ENCODE measurements at regions not wholly inside any gene's neighbourhood (a gene's known extent, or its start where the extent isn't known, plus 50 kb on each side); places are given as distances from the start of the nearest gene placed in this dataset.

GRCh38 chr10:89153971-89154370 is 53.1 kb downstream of the CH25H start:
- no peak for DNase-seq (ENCODE audit: low spot score)

GRCh38 chr10:89153116-89153515 is 54.0 kb downstream of the CH25H start:
- DNase-seq (ENCODE audit: low spot score) = no peak

DNA sequence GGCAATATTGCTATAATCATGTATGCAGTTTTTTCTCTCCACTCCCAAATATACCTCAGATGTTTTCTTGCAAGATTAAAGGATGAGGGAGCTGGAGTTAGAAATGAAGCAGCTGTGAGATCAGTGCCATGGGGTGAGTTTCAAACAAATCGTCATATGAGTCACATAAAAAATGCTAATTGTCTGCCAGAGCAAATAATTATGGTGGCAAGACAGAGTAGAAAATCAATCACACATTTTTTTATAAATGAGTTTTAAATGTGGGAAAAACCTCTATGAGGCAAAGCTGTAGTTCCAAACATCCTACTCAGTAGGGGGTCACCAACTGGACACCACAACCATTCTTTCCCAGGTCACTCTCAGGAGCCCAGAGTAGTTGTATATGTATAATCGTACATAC is 55.3 kb downstream of the CH25H start:
- DNase-seq (ENCODE audit: low spot score) = no peak

DNA sequence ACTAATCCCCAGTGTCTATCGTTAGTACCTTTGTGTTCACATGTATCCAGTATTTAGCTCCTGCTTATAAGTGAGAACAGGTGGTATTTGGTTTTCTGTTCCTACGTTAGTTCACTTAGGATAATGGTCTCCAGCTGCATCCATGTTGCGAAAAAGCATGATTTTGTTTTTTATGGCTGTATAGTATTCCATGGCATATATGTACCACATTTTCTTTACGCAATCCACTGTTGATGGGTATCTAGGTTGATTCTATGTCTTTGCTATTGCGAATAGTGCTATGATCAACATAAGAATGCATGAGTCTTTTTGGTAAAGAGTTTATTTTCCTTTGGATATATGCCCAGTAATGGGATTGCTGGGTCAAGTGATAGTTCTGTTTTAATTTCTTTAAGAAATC is 59.1 kb downstream of the CH25H start:
- DNase-seq (ENCODE audit: low spot score) = no peak

DNA sequence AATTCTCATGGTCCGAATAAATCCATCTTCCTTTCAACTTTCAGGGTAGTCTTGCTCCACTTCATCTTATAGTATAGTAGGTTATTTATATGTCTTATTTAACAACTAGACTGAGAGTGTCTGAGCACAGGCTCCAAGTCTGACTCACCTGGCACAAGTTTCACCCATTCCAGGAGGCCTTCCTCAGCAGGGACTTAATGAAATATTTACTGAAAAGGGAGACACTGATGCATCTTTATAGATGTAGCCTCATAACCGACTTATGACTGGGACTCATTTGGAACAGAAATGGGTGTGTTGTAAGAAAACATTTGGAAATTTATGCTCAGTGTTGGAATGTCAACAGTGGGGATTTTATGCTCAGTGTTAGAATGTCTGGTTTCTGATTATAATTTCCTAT is 59.9 kb downstream of the CH25H start:
- DNase-seq (ENCODE audit: low spot score) = no peak

- no peak for DNase-seq (ENCODE audit: low spot score)
Observed at GRCh38 chr10:89144836-89145235, 62.3 kb downstream of the CH25H start.

DNA sequence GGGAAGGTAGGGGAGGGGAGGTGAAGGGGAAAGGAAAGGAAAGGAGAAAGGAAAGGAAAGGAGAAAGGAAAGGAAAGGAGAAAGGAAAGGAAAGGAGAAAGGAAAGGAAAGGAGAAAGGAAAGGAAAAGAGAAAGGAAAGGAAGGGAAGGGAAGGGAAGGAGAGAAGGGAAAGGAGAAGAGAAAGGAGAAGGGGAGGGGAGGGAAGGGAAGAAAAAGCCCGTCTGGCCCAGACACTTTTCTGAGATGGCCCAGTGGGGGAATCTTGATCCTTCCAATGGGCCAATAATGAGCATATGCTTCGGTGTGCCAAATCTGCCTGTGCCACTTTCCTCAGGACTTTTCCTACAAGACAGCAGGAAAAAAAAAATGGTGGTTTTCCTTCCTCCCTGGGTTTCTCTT is 64.5 kb downstream of the CH25H start:
- DNase-seq (ENCODE audit: low spot score) = no peak

DNA sequence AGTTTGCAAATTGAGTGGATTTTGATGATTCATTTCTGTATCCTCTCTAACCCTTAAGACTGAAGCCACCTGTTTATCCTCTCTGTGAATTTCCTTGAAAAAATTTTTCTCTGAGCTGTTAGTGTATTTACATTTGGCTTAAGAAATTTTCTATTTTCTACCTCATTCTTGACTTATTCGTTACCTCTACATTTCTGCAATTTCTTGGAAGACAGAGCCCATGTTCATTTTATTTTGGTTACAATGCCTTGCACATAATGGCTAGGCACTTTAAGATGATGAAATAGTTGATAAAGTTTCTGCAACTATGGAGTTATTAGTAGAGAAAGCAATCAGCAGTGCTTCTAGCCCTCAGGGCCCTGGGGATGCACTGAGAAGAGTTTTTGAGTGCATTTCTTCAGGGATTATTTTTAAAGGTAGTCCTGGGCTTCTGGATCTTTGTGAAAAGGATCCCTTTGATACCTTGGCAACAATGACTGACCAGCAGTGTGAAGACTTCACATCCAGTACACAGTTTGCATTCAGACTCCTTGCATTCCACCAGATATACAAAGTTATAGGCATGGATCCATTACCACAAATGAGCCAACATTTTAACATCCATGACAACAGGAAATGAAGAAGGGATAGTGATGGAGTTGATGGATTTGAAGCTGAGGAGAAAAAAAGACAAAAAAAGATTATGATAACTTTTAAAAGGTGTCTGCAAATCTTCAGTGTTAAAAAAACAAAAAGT is 68.2 kb downstream of the CH25H start:
- no peak for DNase-seq (ENCODE audit: low spot score)

DNA sequence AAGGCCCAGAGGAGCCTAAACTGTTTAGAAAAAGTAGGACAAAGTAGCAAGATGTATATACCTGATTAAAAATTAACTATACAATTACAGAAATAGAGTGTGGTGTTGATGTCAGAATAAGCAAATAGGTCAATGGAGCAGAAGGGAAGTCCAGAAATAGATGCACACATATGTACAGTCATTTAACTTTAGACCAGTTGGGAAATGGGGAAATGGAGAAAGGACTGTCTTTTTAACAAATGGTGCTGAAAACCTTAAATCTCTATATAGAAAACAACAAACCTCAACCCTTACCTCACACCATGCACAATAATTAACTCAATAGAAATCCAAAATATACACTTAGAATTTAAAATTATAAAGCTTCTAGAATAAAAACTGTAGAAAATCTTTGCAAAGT is 72.2 kb downstream of the CH25H start:
- no peak for DNase-seq (ENCODE audit: low spot score)

DNA sequence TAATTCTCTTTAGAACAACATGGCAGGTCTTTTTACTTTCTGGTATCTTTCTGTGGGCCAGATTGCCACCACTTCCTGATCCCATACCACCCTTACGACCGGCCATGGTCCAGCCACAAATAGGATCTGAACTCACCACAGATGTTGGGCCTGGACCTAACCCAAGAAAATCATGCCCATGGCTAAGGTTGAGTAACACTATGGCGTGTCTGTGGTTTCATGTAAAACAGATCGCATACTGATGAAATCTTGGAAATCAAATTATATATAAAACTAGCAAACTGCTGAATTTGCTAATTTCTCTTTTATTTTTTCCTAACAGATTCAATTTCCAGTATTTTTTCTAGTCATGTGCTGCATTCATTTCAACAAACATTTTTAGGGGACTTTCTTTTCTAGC is 77.2 kb downstream of the CH25H start:
- DNase-seq (ENCODE audit: low spot score) = no peak

DNA sequence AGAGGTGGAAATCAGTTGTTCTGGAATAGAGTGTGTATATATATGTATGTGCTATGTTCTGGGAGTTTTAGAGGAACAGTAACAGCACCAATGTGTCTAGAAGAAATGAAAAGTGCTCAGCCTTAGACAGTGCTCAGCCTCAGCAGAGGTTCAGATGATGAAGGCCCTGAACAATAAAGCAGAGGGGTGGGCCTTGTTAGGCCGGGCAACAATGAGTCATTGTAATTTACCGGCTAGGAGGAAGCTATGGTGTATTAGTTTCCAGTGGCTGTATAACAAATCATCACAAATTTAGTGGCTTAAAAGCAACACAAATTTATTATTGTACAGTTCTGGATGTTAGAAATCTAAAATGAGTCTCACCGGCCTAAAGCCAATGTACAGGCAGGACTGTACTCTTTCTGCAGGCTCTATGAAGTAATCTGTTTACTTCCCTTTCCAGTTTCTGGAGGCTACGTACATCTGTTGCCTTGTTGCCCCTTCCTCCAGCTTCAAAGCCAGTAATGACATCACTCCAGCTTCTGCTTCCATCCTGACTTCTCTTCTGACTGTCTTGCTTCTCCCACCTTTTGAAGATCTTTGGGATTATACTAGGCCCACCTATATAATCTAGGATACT is 84.6 kb downstream of the CH25H start:
- no peak for DNase-seq (ENCODE audit: low spot score)

DNA sequence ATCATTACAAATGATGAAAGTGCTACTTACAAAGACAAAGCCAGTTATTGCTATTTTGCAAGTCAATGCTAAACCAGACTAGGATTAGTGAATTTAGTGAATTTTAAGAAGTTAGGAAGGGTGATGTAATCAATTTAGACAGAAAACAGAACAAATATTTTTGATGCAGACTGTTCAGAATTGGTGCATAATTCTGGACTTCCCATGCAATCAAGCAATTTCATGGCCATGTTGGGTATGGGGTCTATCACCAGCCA is 85.4 kb downstream of the CH25H start:
- no peak for DNase-seq (ENCODE audit: low spot score)

DNA sequence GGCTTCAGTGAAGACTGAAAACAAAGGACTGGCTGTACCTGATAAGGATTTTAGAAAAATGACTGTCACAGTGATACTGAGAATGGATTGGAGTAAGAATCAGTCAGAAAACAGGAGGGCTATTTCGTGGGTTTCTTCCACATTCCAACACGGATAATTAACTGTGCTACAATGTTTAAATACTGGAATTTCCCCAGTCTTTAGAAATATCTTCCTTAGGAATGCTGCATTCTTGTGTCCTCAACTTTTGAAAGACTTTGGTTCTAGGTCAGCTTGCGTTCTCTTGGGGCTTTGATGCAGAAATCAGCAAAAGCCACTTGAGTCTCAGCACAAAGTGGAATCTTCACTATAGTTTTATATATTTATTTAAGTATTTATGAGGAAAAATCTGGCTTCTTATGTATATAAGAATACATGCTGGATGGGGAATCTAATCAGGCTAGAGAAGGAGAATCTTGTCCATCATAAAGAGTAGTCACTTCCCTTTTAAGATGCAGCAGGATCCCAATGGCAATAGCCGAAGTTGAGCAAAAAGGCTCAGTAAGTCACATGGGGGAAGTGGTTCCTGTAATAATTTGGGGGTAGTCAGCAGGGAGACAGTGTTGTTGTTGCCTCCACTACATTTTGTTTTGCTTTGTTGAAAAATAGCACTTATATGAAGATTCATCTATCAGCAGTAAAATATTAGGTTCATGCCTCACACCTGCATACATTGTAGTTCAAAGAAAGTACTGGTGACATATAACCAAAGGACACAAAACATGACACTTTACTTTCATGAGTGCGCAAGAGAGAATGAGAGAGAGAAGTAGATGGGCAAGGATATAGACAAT is 86.0 kb downstream of the CH25H start:
- DNase-seq (ENCODE audit: low spot score) = no peak

DNA sequence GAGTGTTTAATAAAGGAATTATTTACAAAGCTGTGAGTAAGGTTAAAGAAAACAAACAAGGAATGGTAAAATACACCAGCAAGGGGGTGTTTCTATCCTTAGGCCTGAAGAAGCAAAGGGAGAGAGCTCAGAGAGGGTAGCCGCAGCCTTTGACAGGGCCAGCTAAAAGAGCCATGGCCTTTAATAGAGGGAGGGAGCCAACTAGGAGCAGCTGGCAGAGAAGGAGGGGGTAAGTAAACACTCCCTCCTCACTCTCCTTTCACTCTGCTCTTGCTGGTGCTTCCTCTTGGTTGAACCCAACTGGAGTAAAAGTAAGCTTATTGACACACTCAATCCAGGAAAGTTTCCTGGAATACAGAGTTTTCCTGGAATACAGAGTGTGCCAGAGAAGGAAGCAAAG is 87.5 kb downstream of the CH25H start:
- no peak for DNase-seq (ENCODE audit: low spot score)

GRCh38 chr10:89118091-89118490 is 89.0 kb downstream of the CH25H start:
- no peak for DNase-seq (ENCODE audit: low spot score)

DNA sequence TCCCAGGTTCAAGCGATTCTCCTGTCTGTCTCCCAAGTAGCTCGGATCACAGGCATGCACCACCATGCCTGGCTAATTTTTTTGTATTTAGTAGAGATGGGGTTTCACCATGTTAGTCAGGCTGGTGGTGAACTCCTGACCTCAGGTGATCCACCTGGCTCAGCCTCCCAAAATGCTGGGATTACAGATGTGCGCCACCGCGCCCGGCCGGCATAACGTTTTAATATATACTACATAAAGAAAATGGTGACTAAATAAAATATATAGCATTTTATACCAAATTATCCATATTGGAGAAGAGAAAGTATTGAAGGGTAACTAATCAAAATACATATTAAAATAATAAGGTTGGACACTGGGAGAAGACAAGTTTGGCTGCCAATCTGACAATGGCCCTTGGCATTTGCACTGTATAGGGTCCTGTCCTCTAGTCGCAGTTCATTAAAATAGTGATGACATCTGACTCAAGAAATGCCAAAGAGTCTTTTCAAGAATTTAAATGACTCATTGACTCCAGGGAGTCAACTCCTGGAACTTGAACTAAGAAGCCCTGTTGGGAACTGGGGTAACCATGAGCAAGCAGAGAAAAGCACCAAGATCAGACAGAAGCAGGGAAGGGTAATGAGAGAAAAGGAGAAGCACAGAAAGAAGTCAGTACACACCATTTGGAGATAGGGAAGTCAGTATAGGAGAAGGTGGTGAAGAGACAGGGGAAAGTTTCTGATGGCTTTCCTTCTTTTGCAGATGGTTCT is 91.1 kb downstream of the CH25H start:
- DNase-seq (ENCODE audit: low spot score) = no peak

GRCh38 chr10:89114846-89115625 is 92.1 kb downstream of the CH25H start:
- DNase-seq (ENCODE audit: low spot score) = no peak

DNA sequence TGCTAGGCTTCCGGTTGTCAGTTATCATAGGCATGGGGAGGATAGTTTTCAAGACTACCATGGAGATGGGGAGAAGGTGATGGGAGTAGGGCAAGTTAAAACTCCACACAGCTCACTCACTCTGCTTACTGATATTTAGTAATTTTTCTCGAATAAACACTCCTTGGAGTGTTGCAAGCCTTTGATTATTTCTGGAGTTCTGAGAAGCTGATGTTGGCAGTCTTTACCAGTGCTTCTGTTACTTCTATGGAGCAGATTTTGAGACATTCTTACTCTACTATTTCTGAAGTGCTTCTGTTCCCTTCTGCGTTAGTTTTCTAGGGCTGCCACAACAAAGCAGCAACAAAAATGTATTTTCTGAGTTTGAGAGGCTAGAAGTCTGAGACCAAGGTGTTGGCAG is 104.4 kb downstream of the CH25H start:
- no peak for DNase-seq (ENCODE audit: low spot score)

DNA sequence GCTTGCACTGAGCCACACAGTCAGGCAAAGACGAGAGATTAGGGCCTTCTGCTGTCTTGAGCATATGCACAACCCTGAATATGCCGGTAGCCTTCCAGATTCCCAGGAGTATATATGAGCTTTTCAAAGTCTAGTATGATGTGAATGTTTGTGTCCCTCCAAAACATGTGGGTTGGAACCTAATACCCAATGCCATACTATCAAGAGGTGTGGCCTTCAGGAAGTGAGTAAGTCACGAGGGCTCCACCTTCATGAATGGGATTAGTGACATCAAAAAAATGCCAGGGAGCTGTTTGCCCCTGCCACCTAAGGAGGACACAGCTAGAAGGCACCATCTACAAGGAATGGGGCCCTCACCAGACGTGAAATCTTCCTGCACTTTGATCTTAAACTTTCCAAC is 105.2 kb downstream of the CH25H start:
- DNase-seq (ENCODE audit: low spot score) = no peak

GRCh38 chr10:89100680-89101079 is 106.4 kb downstream of the CH25H start:
- no peak for DNase-seq (ENCODE audit: low spot score)

DNA sequence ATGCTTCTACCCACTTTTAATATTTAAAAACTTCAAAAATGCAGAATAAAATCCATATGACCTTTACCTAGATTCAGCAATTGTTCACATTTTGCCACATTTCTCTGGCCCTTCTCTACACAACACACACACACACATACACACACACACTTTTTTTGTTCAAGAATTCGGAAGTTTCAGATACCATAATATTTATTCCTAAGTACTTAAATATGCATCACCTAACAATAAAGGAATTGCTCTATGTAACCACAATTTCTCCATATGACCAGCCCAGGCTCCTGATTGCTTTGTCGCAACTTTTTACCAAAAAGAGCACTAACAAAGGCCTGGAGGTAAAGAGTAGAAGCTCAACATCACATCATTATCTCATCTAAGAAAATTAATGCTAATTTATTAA is 106.6 kb downstream of the FAS start:
- no peak for DNase-seq (ENCODE audit: low spot score)
